ENCODE measurements at regions not wholly inside any gene's neighbourhood (a gene's known extent, or its start where the extent isn't known, plus 50 kb on each side); places are given as distances from the start of the nearest gene placed in this dataset.

- DNase-seq (ENCODE audit: low read depth, low spot score), result no peak
Observed at GRCh38 chr16:55154262-55154661, 169.7 kb upstream of the IRX6 start.

DNA sequence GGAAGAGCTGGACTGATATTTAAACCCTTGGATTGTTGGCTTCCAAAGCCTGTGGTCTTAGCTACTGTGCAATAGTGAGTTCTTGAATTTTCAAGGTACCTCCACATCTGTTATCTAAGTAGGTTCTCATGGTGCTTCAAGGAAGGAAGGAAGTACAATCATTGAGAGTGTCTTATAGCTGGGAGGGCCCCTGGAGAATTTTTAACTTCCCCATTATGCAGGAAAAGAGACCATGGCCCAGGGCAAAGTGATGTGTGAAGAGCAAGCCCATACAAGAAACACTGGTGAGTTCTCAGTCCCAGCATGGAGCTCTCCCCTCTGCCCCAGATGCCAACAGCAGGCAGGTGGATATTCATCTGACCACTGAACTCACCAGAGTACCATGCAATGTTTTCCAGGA lies 169.0 kb upstream of the IRX6 start:
- DNase-seq (ENCODE audit: low read depth, low spot score), result no peak

DNA sequence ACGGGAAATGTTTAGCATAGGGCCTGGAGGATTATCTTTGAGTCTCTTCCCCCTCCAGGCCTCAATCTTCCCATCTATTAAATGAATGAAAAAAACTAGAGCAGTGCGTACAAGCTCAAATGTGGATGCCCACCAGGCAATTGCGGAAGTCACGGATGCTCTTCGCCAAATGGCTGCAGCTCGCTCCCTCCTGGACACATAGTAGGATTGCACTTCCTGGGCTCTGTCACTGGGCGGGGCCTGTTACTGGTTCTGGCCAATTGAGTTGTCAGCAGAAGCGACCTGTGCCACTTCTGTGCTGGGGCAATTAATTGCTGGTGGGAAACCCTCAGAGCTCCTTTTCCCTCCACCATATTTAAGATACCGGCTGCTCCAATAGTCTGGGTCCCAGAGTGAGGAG lies 168.2 kb upstream of the IRX6 start:
- DNase-seq (ENCODE audit: low read depth, low spot score), result no peak

DNA sequence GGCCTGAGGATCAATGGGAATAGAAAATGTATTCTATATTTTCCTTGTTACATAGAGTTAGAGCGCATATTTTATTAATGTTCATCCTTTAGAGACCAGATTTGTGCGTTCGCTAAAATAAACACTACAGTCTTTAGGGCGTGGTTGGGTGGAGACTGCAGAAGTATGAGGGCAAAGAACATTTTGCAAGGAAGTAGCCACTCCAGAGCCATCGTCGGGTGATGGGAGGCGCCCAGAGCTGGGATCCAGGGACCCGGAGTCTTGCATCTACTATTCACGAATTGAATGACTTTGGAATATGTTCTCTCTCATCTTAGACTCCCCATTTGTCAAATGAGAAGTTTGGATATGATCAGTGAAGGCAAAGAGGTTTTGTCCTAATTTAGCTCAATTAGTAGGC lies 154.2 kb upstream of the IRX6 start:
- DNase-seq (ENCODE audit: low read depth, low spot score), result no peak

GRCh38 chr16:55171241-55171640 lies 152.8 kb upstream of the IRX6 start:
- DNase-seq (ENCODE audit: low read depth, low spot score), result no peak

DNA sequence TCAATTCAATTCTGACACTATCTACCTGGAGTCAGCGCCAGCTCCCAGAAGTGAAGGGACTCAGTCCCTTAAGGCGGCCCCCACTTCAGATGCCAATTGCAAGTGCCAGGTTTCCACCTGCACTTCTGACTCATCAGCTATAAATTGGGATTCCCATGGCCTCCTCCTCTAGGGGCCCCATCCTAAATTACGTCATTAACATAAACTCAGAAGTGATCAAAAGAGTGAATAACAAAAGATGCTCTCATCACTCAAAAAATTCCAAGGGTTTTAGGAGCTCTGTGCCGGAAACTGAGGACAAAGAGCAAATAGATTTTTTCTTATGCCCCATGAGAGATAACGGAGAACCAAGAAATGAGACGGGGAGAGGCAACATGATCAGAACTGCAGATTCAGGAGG lies 148.6 kb upstream of the IRX6 start:
- DNase-seq (ENCODE audit: low read depth, low spot score), result no peak

DNA sequence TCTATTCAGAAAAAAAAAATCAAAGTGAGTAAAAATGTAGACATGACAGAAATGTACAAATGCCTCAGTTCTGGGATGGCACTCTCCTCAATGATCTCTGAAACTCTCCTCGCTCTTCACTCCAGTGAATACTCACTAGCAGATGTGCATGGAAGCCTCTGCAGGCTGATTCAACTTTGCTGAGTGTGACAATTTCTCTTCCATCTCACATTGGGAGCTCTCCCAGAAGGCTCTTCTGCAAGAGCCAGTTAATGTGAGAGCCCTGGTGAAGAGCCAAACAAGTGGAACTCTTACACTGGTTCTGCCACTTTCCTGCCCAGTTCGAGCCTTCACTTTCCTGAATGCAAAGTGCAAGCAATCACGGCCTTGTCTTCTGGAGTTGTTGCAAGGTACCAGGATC lies 147.1 kb upstream of the IRX6 start:
- no peak for DNase-seq (ENCODE audit: low read depth, low spot score)

GRCh38 chr16:55179411-55179810 lies 144.6 kb upstream of the IRX6 start:
- no peak for DNase-seq (ENCODE audit: low read depth, low spot score)

- no peak for DNase-seq (ENCODE audit: low read depth, low spot score)
Observed at GRCh38 chr16:55179852-55180585, 144.0 kb upstream of the IRX6 start.

GRCh38 chr16:55184052-55184451 lies 140.0 kb upstream of the IRX6 start:
- no peak for DNase-seq (ENCODE audit: low read depth, low spot score)

DNA sequence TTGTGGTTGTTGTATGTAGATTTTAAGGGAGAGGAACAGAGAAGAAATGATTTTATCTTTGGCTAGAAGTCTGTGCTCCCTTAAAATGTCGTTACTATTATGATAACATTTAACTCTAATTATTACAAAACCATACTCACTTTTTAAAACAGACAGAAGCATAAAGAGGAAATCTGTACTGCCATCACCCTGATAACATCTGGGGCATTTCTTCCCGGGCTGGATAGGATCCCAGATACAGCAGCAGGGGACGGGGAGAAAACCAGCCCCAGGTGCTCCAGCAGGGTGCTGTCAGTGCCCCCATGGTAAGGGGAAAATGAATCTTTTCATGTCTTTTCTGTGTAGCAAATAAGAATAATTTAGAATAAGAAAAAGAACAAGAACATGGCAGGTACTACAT lies 139.4 kb upstream of the IRX6 start:
- no peak for DNase-seq (ENCODE audit: low read depth, low spot score)

DNA sequence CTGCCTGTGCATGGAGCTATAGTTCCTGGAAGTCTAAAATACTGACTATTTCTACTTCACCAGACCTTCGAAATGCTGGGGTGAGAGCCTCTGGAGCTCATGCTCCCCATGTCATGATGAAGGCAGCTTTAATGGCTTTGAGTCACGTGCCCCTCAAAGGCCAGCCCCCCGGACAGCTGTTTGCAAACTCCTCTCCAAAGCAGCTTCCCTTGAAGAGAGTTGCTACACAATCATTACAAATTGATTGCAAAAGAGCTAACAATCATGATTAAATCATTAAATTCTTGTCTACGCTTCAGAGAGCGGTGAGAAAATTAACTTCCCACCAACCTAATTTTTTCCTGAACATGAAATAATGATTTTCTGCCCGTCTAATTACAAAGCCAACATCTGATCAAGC lies 134.8 kb upstream of the IRX6 start:
- DNase-seq (ENCODE audit: low read depth, low spot score), result no peak

DNA sequence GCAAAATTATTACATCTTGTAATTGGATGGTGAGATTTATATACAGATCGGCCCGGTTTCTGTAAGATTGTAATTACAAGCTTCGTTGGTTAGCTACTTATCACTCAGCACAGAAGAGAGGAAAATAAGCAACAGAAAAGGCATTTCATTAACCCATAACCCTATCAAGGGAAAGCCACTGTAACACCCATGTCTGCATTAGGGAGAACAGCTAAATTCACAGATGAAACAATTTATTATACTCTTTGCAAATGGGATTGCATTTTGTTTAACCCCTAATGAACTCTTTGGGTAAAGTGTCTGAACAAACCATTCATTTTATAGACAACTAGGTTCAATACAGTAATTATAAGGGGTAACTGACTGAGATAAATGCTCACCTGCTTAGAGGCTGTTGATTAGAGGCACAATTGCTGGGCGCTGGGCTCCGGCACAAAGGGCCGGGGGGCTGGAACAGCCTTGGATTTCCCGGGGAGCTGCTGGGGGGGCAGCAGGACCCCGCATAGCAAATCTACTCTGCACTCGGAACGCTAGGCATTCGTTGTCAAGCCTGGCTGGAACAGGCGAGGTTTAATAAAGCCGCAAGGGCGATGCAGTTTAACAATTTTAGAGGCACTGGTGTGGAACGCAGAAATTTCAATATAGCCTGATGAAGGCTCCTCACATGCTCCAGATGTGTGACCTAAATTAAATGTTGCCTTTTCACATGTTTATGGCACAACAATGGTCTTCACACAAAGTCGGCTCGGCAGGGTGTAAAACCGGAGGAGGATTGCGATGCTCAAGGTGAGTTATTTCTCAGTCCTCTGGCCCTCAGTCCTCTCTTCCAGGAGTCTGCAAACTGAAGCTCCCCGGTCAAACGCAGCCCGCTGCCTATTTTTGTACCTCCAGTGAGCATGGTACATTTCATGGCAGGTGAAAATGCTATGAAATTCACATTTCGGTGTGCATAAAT lies 134.0 kb upstream of the IRX6 start:
- no peak for DNase-seq (ENCODE audit: low read depth, low spot score)

DNA sequence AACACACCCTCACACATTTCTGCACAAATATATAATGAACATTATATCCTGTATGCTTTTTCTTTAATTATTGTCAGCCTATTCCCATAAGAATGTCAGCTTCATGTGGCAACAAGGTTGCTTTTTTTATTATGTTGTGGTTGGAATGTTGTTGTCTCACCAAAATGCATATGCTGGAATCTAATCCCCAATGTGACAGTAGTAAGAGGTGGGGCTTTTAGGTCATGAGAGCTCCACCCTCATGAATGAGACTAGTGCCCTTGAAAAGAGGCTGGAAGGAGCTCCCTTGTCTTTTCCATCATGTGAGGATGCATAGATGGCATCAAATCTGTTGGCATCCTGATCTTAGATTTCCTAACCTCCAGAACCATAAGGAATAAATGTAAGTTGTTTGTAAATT lies 131.3 kb upstream of the IRX6 start:
- no peak for DNase-seq (ENCODE audit: low read depth, low spot score)

- no peak for DNase-seq (ENCODE audit: low read depth, low spot score)
Observed at GRCh38 chr16:55203570-55203969, 120.4 kb upstream of the IRX6 start.

DNA sequence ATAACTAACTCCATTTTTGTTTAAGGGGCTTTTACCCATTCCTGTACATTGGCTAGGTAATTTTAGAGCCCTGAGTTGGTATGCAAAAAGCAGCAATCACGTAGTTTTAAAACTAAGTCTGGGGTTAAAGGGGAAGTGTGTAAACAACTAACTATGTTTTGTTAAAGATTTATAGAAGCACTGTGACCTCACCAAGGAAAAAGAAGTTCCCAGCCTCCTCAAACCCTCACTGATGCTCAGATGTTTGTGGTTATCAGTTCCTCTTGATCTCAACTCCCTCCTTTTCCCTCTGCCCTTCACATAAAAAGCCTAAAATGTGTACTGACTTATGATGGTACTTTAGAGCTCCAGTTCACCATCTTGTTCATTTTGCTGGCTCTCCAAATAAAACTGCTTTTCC lies 119.9 kb upstream of the IRX6 start:
- DNase-seq (ENCODE audit: low read depth, low spot score), result no peak

GRCh38 chr16:55204923-55205322 lies 119.1 kb upstream of the IRX6 start:
- no peak for DNase-seq (ENCODE audit: low read depth, low spot score)

GRCh38 chr16:55207693-55208428 lies 116.1 kb upstream of the IRX6 start:
- no peak for DNase-seq (ENCODE audit: low read depth, low spot score)

DNA sequence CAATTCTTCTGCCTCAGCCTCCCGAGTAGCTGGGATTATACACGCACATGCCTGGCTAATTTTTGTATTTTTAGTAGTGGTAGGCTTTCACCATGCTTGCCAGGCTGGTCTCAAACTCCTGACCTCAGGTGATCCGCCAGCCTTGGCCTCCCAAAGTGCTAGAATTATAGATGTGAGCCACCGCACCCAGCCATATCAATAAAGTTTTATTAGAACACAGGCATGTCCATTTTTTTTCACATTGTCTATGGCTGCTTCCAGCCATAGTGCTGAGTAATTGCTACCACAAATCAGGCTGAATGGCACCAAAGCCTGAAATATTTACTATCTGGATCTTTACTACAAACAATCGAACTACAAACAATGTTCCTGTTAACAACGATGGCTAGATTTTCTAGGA lies 114.4 kb upstream of the IRX6 start:
- no peak for DNase-seq (ENCODE audit: low read depth, low spot score)

DNA sequence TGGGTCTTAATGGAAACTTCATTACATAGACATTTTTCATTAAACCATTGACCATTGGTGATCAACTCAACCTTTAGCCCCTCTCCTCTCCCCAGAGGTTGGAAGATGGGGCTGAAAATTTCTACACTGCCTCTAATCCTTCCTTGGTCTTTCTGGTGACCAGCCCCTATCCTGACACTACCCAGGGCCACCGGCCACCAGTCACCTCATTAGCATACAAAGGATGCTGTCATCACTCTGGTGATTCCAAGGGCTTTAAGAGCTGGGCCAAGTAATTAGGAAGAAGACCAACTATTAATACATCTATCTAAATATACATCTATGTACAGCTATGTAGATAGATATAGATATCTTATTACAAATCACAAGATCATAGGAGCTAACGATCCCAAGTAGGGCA lies 111.2 kb upstream of the IRX6 start:
- no peak for DNase-seq (ENCODE audit: low read depth, low spot score)

GRCh38 chr16:55214412-55214811 lies 109.6 kb upstream of the IRX6 start:
- DNase-seq (ENCODE audit: low read depth, low spot score), result no peak

- DNase-seq (ENCODE audit: low read depth, low spot score), result no peak
Observed at GRCh38 chr16:55214974-55215494, 109.0 kb upstream of the IRX6 start.
